HCEC 1CT (cell line): ENCODE measurements at regions not wholly inside any gene's neighbourhood (a gene's known extent, or its start where the extent isn't known, plus 50 kb on each side); places are given as distances from the start of the nearest gene placed in this dataset.
A peak's percentile ranks its signal among the peaks of the same experiment; 100 is the strongest.

Source experiments
- DNase-seq: peaks from one replicate; pipeline ENCODE4 v3.0.0-alpha.2; 2017

- DNase-seq = no peak
Measured at GRCh38 chr5:163623524-163623923, 118.1 kb downstream of the MAT2B start.

GRCh38 chr5:163623986-163624385 lies 118.6 kb downstream of the MAT2B start:
- no peak for DNase-seq

- no peak for DNase-seq
Measured at GRCh38 chr5:163624431-163624830, 119.0 kb downstream of the MAT2B start.

- no peak for DNase-seq
Measured at GRCh38 chr5:163626904-163627434, 121.5 kb downstream of the MAT2B start.

- DNase-seq = no peak
Measured at GRCh38 chr5:163631856-163632255, 126.4 kb downstream of the MAT2B start.

- DNase-seq = no peak
Measured at GRCh38 chr5:163633926-163634460, 128.6 kb downstream of the MAT2B start.

GRCh38 chr5:163635631-163636030 lies 130.2 kb downstream of the MAT2B start:
- no peak for DNase-seq

- DNase-seq = no peak
Measured at GRCh38 chr5:163642904-163643303, 137.5 kb downstream of the MAT2B start.

- no peak for DNase-seq
Measured at GRCh38 chr5:163645421-163646416, 140.3 kb downstream of the MAT2B start.

GRCh38 chr5:163649514-163649913 lies 144.1 kb downstream of the MAT2B start:
- DNase-seq = peak; percentile 91

GRCh38 chr5:163653526-163653925 lies 148.1 kb downstream of the MAT2B start:
- DNase-seq = no peak

- peak; percentile 11 for DNase-seq
Measured at GRCh38 chr5:163658702-163659567, 153.5 kb downstream of the MAT2B start.

- DNase-seq = no peak
Measured at GRCh38 chr5:163659568-163659902, 154.1 kb downstream of the MAT2B start.

GRCh38 chr5:163660486-163660885 lies 155.1 kb downstream of the MAT2B start:
- DNase-seq = no peak

- no peak for DNase-seq
Measured at GRCh38 chr5:163661360-163661759, 155.9 kb downstream of the MAT2B start.

GRCh38 chr5:163670036-163670435 lies 164.6 kb downstream of the MAT2B start:
- no peak for DNase-seq

GRCh38 chr5:163677092-163677491 lies 171.7 kb downstream of the MAT2B start:
- DNase-seq = no peak

GRCh38 chr5:163682234-163682633 lies 176.8 kb downstream of the MAT2B start:
- no peak for DNase-seq

- DNase-seq = no peak
Measured at GRCh38 chr5:163687414-163687813, 182.0 kb downstream of the MAT2B start.

- DNase-seq = no peak
Measured at GRCh38 chr5:163692091-163692490, 186.7 kb downstream of the MAT2B start.

- peak; percentile 86 for DNase-seq
Measured at GRCh38 chr5:163695830-163696578, 190.6 kb downstream of the MAT2B start.

- DNase-seq = no peak
Measured at GRCh38 chr5:163696579-163696887, 191.1 kb downstream of the MAT2B start.
